ENCODE measurements at regions not wholly inside any gene's neighbourhood (a gene's known extent, or its start where the extent isn't known, plus 50 kb on each side); places are given as distances from the start of the nearest gene placed in this dataset.

DNA sequence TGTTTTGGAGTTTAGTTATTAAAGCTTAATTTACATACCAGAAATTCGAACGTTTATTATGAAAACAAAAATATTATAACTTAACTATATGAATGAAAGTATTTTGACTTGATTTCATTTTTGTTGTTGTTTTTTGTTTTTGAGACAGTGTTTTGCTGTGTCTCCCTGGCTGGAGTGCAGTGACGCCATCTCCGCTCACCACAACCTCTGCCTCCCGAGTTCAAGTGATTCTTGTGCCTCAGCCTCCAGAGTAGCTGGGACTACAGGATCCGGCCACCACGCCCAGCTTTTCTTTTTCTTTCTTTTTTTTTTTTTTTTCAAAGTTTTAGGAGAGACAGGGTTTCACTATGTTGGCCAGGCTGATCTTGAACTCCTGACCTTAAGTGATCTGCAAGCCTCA lies 392.6 kb downstream of the PCDH17 start:
- Mint-ChIP-seq H3K4me3 (no peak overlapping the region), H3K4me1 (ENCODE audit: low read depth in 2 of 2) (no peaks in the 10 kb centered on the region), H3K27ac (no peak overlapping the region), H3K36me3 (ENCODE audit: insufficient read depth) (peaks cover 3% of the 10 kb centered on the region), H3K27me3 (no peaks in the 10 kb centered on the region), H3K9me3 (peaks cover 10% of the 10 kb centered on the region in 2 donors)
- ATAC-seq (replicated peaks) (no peak), DNase-seq (no peak)

DNA sequence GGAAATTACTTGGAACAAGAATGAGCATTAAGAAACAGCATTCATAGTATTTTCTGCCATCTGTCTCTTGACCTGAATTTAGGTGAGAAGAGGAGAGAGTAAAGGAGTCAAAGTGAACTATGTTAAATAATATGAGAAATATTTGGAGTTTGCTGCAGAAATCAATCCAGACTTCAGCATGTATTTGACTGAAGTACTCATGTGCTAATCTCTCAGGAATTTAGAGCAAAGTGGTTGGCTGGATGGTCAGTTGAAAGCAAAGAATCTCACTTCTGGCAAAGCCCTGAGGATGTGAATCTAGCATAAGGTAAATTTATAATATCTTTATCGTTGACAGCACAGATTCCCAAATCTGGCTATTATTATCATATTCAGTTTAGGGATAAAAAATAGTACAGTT lies 394.3 kb downstream of the PCDH17 start:
- ATAC-seq (replicated peaks) (no peak), DNase-seq (no peak)
- Mint-ChIP-seq H3K9me3 (peaks cover 10% of the 10 kb centered on the region in 2 donors), H3K4me3 (no peak overlapping the region), H3K27ac (no peak overlapping the region), H3K4me1 (ENCODE audit: low read depth in 2 of 2) (no peaks in the 10 kb centered on the region), H3K36me3 (ENCODE audit: insufficient read depth) (peaks cover 3% of the 10 kb centered on the region), H3K27me3 (no peaks in the 10 kb centered on the region)

DNA sequence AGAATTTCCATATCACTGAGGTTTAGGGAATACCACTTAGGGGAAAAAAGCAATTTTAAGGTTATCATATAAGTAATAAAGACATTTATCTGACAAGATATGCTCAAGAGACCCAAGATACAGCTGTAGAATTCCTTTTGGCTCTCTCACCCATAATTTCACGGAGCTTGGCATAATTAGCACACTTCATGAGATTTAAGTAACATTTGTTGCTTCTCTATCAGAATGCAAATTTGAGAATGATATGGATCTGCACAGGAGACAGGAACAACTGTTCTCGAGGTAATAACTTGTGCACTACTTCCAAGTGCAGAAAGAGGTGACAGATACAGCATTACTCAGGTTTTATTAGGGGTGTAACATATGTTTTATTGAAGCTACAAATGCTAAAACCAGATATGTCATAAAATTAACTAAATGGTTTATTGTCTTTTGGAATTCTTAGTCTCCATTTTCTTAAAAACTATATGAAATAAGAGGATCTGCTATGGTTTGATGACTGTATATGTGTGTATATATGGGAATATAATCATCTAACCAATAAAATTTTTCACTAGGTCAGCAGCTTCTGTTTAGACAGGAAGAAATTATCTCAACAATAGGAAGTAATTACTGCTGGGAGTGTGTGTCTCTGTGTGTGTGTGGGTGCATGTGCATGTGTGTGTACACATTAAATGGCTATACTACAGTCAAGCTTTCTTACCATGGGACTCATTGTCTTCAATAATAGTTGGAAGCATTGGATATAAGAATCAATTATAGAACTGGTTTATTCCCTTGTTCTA lies 401.3 kb downstream of the PCDH17 start:
- Mint-ChIP-seq H3K9me3 (peaks cover 0 to 5% of the 10 kb centered on the region in 2 donors), H3K4me1 (ENCODE audit: low read depth in 2 of 2) (no peaks in the 10 kb centered on the region), H3K4me3 (no peak overlapping the region), H3K36me3 (ENCODE audit: insufficient read depth) (no peaks in the 10 kb centered on the region), H3K27me3 (no peaks in the 10 kb centered on the region), H3K27ac (no peak overlapping the region)
- no peak for ATAC-seq (replicated peaks)
- no peak for DNase-seq

DNA sequence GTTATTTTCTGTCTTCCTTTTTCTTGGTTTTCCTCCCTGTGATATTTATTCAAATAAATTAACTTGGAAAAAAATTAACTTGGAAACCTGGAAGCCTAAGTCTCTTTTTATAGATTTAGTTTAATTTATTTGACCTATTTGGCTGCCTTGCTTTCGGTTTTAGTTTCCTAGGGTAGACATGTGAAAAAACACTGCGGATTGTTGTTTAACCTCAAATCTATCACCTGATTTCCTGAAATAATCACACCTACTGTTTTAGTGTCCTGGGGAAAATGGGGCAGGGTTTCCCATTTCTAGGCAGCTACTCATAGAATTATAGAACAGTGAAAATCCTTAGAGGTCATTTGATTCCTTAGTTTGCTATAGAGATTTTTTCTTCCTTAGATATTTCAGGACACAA lies 412.4 kb downstream of the PCDH17 start:
- no peaks in the 10 kb centered on the region for H3K36me3 Mint-ChIP-seq (ENCODE audit: insufficient read depth)
- H3K4me1 Mint-ChIP-seq (ENCODE audit: low read depth in 2 of 2), result no peaks in the 10 kb centered on the region
- peaks cover 8 to 15% of the 10 kb centered on the region in 2 donors for H3K9me3 Mint-ChIP-seq
- no peak for ATAC-seq (replicated peaks)
- no peak overlapping the region for H3K4me3 Mint-ChIP-seq
- no peak for DNase-seq
- H3K27me3 Mint-ChIP-seq, result no peaks in the 10 kb centered on the region
- H3K27ac Mint-ChIP-seq, result no peak overlapping the region

DNA sequence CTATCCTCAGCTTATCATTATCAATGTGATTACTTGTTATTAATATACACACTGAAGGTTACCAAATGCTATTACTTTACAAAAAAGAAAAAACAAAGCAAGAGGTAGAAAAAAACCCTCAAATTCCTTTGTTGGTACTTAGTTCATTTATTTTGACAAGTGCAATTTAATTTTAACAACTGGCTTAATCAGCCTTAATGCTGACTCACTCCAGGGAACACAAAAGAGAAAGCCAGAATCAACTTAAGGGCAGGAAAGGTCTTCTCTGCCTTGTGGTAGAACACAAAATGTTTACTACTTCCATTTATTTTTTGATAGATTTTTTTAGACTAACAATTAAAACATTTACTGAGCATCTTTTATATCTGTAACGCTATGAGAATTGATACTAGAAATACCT lies 417.1 kb downstream of the PCDH17 start:
- H3K36me3 Mint-ChIP-seq (ENCODE audit: insufficient read depth), result no peaks in the 10 kb centered on the region
- ATAC-seq (replicated peaks) (no peak), DNase-seq (no peak)
- no peaks in the 10 kb centered on the region for H3K27me3 Mint-ChIP-seq
- H3K4me1 Mint-ChIP-seq (ENCODE audit: low read depth in 2 of 2), result no peaks in the 10 kb centered on the region
- peaks cover 8 to 24% of the 10 kb centered on the region in 2 donors for H3K9me3 Mint-ChIP-seq
- H3K4me3 Mint-ChIP-seq, result no peak overlapping the region
- no peak overlapping the region for H3K27ac Mint-ChIP-seq

DNA sequence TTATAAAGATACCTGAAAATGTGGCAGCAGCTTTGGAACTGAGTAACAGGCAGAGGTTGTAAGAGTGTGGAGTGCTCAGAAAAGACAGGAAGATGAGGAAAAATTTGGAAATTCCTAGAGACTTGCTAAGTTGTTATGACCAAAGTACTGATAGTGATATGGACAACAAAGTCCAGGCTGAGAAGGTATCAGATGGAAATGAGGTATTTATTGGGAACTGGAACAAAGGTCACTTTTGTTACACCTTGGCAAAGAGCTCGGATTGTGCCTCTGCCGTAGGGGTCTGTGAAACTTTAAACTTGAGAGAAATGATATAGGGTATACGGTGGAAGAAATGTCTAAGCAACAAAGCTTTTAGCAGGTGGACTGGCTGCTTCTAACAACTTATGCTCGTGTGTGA lies 419.9 kb downstream of the PCDH17 start:
- H3K4me1 Mint-ChIP-seq (ENCODE audit: low read depth in 2 of 2), result no peaks in the 10 kb centered on the region
- peaks cover 8 to 19% of the 10 kb centered on the region in 2 donors for H3K9me3 Mint-ChIP-seq
- no peaks in the 10 kb centered on the region for H3K36me3 Mint-ChIP-seq (ENCODE audit: insufficient read depth)
- no peak for ATAC-seq (replicated peaks)
- no peaks in the 10 kb centered on the region for H3K27me3 Mint-ChIP-seq
- no peak overlapping the region for H3K4me3 Mint-ChIP-seq
- DNase-seq, result no peak
- H3K27ac Mint-ChIP-seq, result no peak overlapping the region

DNA sequence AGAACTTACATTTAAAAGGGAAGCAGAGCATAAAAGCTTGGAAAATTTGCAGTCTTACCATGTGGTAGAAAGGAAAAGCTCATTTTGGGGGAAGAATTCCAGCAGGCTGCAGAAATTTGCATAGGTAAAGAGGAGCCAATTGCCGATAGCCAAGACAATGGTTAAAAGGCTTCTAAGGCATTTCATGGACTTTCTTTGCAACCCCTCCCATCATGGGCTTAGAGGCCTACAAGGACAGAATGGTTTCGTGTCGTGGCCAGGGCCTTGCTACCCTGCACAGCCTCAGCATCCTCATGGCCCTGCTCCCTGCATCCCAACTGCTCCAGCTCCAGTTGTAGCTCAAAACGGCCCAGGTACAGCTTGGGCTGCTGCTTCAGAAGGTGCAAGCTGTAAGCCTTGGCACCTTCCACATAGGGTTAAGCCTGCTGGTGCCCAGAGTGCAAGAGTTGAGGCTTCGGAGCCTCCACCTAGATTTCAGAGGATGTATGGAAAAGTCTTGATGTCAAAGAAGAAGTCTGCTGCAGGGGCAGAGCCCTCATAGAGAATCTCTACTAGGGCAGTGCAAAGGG lies 420.3 kb downstream of the PCDH17 start:
- H3K27ac Mint-ChIP-seq, result no peak overlapping the region
- ATAC-seq (replicated peaks), result no peak
- no peaks in the 10 kb centered on the region for H3K4me1 Mint-ChIP-seq (ENCODE audit: low read depth in 2 of 2)
- no peak for DNase-seq
- peaks cover 7 to 17% of the 10 kb centered on the region in 2 donors for H3K9me3 Mint-ChIP-seq
- no peak overlapping the region for H3K4me3 Mint-ChIP-seq
- no peaks in the 10 kb centered on the region for H3K27me3 Mint-ChIP-seq
- H3K36me3 Mint-ChIP-seq (ENCODE audit: insufficient read depth), result no peaks in the 10 kb centered on the region

DNA sequence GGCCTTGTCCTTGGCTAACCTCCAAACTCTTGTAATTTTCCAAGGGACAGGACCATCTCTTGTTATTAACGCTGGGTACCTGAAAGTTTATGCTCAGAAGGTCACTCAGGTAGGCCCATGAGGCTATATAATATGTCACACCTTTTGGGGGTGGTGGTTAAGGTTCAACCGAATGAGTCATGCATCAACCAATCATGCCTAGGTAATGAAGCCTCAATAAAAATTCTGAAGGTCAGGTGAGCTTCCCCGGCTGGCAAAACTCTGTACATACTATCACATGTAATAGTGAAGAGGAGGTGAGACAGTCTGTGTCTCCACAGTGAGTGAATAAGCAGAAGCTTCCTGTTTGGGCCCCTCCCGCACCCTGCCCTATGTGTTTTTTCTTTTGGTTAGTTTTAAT lies 424.9 kb downstream of the PCDH17 start:
- peaks cover 3 to 11% of the 10 kb centered on the region in 2 donors for H3K9me3 Mint-ChIP-seq
- DNase-seq, result no peak
- H3K36me3 Mint-ChIP-seq (ENCODE audit: insufficient read depth), result no peaks in the 10 kb centered on the region
- no peaks in the 10 kb centered on the region for H3K4me1 Mint-ChIP-seq (ENCODE audit: low read depth in 2 of 2)
- H3K27ac Mint-ChIP-seq, result no peak overlapping the region
- no peaks in the 10 kb centered on the region for H3K27me3 Mint-ChIP-seq
- ATAC-seq (replicated peaks), result no peak
- H3K4me3 Mint-ChIP-seq, result no peak overlapping the region

DNA sequence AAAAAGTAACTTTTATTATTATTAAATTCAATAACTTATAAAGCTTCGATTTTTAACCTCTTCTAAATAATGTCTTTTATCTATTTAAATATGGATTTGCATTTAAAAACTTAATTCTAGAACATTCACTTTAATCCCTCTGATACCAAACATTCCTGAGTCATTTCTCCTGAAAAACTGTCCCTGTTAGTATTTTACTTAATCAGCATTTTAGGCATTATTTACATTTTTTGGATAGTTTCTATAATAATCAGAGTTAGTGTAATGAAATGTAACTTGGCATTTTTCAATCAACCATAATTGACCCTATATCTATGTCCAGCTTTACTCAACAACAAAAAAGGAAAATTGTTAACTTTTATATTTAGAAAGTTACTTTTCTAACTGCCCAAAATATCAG lies 428.1 kb downstream of the PCDH17 start:
- peaks cover 4% of the 10 kb centered on the region for H3K36me3 Mint-ChIP-seq (ENCODE audit: insufficient read depth)
- no peak overlapping the region for H3K4me3 Mint-ChIP-seq
- H3K4me1 Mint-ChIP-seq (ENCODE audit: low read depth in 2 of 2), result no peaks in the 10 kb centered on the region
- no peaks in the 10 kb centered on the region for H3K27me3 Mint-ChIP-seq
- no peak for ATAC-seq (replicated peaks)
- no peak overlapping the region for H3K27ac Mint-ChIP-seq
- peaks cover 0 to 2% of the 10 kb centered on the region in 2 donors for H3K9me3 Mint-ChIP-seq
- DNase-seq, result no peak

DNA sequence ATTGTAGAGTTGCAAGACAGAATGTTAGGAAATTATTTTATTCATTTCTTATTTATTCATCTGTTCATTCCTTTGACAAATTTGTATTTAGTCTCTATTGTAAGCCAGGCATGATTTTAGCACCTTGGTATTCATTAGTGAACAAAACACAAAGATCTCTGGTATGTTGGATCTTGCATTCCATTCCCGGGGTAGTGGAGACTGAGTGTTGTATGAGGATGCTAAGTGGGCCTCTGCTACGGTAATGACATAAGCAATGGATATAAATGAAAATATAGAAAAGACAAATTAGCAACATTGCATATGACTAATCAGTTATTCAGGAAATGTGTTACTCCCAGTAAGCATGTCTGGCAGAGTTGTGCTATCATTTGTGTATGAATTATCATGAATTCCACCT lies 449.3 kb downstream of the PCDH17 start:
- no peak overlapping the region for H3K27ac Mint-ChIP-seq
- no peaks in the 10 kb centered on the region for H3K36me3 Mint-ChIP-seq (ENCODE audit: insufficient read depth)
- H3K4me3 Mint-ChIP-seq, result no peak overlapping the region
- no peak for ATAC-seq (replicated peaks)
- DNase-seq, result no peak
- no peaks in the 10 kb centered on the region for H3K27me3 Mint-ChIP-seq
- H3K9me3 Mint-ChIP-seq, result peaks cover 0 to 3% of the 10 kb centered on the region in 2 donors
- H3K4me1 Mint-ChIP-seq (ENCODE audit: low read depth in 2 of 2), result no peaks in the 10 kb centered on the region

DNA sequence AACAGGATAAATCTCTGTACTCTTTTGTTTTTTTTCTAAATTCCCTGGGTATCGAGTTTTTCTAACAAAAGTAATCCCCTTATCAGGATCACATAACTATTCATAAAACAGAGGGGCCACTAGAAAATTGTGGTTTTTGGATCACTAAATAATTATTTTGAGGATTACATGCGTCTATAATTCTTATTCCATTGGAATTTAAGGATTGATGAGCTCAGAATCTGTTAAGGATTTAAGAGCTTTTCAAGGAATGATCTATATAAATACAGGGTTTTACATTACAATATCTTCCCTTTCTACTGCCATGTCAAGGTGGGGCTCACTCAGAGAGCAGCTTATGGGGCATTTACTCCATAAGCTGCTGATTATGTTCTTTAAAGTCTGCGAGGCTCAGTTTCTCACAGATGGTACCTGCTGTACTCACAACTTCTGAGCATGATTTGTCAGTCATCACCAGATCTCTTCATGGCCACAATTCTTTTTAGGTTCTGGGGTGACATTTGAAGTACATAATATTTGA lies 449.8 kb downstream of the PCDH17 start:
- no peak overlapping the region for H3K27ac Mint-ChIP-seq
- no peak overlapping the region for H3K4me3 Mint-ChIP-seq
- ATAC-seq (replicated peaks), result no peak
- no peak for DNase-seq
- H3K4me1 Mint-ChIP-seq (ENCODE audit: low read depth in 2 of 2), result no peaks in the 10 kb centered on the region
- no peaks in the 10 kb centered on the region for H3K27me3 Mint-ChIP-seq
- no peaks in the 10 kb centered on the region for H3K36me3 Mint-ChIP-seq (ENCODE audit: insufficient read depth)
- H3K9me3 Mint-ChIP-seq, result peaks cover 0 to 3% of the 10 kb centered on the region in 2 donors

DNA sequence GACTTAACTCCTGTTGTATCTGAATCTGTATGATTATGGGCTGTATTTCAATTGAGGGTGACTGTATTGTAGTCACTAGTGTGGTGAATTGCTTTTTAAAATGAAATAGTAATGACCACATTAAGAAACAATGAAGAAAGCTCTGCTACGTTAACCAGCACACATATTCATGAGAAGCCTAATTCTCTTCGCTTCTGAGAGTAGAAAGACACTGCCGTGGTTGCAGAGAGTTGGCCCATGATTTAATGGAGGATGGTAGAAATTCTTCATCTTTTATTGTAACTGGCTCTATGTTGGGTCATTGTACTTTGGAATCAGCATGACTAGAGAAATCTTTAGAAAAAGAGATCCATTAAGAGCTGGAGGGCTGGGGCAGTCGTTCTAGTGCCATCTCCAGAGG lies 451.5 kb downstream of the PCDH17 start:
- no peaks in the 10 kb centered on the region for H3K27me3 Mint-ChIP-seq
- no peaks in the 10 kb centered on the region for H3K36me3 Mint-ChIP-seq (ENCODE audit: insufficient read depth)
- no peak for ATAC-seq (replicated peaks)
- H3K4me1 Mint-ChIP-seq (ENCODE audit: low read depth in 2 of 2), result no peaks in the 10 kb centered on the region
- no peak overlapping the region for H3K27ac Mint-ChIP-seq
- no peak overlapping the region for H3K4me3 Mint-ChIP-seq
- H3K9me3 Mint-ChIP-seq, result peaks cover 0 to 3% of the 10 kb centered on the region in 2 donors
- DNase-seq, result no peak

DNA sequence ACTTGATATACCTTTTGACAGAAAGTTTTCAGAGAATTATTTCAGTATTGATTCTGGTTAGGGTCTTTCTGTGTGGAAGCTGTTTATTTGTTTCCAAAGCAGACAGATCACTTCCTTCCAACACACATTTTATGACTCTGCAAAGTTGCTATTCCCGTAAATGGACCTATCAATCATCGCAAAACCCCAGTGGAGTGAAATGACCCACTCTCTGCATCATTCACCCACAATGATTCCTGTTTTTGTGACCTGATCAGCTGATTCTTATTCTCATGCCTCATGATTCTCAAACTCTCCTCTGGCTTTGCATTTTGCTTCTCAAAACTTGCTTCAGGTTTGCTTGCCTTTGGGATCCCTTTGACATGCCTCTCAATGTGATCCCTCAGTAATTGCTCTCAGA lies 453.7 kb downstream of the PCDH17 start:
- no peaks in the 10 kb centered on the region for H3K4me1 Mint-ChIP-seq (ENCODE audit: low read depth in 2 of 2)
- no peaks in the 10 kb centered on the region for H3K9me3 Mint-ChIP-seq
- no peak overlapping the region for H3K4me3 Mint-ChIP-seq
- no peak for DNase-seq
- no peaks in the 10 kb centered on the region for H3K36me3 Mint-ChIP-seq (ENCODE audit: insufficient read depth)
- ATAC-seq (replicated peaks), result no peak
- H3K27me3 Mint-ChIP-seq, result no peaks in the 10 kb centered on the region
- no peak overlapping the region for H3K27ac Mint-ChIP-seq

DNA sequence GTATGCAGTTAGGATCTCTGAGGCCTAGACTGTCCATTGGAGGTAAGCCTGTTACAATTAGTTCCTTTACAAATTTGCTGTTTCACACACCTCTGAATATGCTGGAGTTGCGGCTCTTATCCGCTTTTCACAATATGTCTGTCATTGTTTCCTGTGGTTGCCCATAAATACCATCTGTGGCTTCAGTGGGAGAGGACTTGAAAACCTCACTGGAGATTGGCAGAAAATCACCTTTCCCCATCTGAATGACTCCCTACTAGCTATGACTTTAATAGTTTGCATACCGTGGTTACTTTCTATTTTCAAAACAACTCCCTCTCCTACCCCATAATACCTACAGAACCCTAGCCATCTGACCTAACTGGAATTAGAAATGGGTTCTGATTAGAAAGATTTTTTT lies 454.3 kb downstream of the PCDH17 start:
- H3K4me1 Mint-ChIP-seq (ENCODE audit: low read depth in 2 of 2), result no peaks in the 10 kb centered on the region
- ATAC-seq (replicated peaks), result no peak
- DNase-seq, result no peak
- no peaks in the 10 kb centered on the region for H3K9me3 Mint-ChIP-seq
- H3K27me3 Mint-ChIP-seq, result no peaks in the 10 kb centered on the region
- H3K27ac Mint-ChIP-seq, result no peak overlapping the region
- no peaks in the 10 kb centered on the region for H3K36me3 Mint-ChIP-seq (ENCODE audit: insufficient read depth)
- H3K4me3 Mint-ChIP-seq, result no peak overlapping the region

Data from effector memory CD8-positive, alpha-beta T cell (primary cell).